Activated T-cell treated with anti-CD3 and anti-CD28 coated beads for 4 hours (primary cell): ENCODE measurements at regions not wholly inside any gene's neighbourhood (a gene's known extent, or its start where the extent isn't known, plus 50 kb on each side); places are given as distances from the start of the nearest gene placed in this dataset.

Source experiments
- DNase-seq: peaks from one replicate; pipeline ENCODE4 v3.0.0-alpha.2; 2020

GRCh38 chr13:109880371-109881346 lies 94.3 kb upstream of the IRS2 start:
- no peak for DNase-seq

GRCh38 chr13:109879338-109879737 lies 93.0 kb upstream of the IRS2 start:
- DNase-seq, result no peak

GRCh38 chr13:109877809-109878208 lies 91.4 kb upstream of the IRS2 start:
- DNase-seq, result no peak

- no peak for DNase-seq
Measured at GRCh38 chr13:109875746-109876145, 89.4 kb upstream of the IRS2 start.

GRCh38 chr13:109874484-109875454 lies 88.4 kb upstream of the IRS2 start:
- no peak for DNase-seq

GRCh38 chr13:109873351-109874123 lies 87.2 kb upstream of the IRS2 start:
- DNase-seq, result no peak

- DNase-seq, result no peak
Measured at GRCh38 chr13:109872864-109873263, 86.5 kb upstream of the IRS2 start.

- DNase-seq, result no peak
Measured at GRCh38 chr13:109870696-109871370, 84.5 kb upstream of the IRS2 start.

GRCh38 chr13:109870274-109870673 lies 83.9 kb upstream of the IRS2 start:
- no peak for DNase-seq

GRCh38 chr13:109869312-109870237 lies 83.2 kb upstream of the IRS2 start:
- peak; percentile 1 for DNase-seq

GRCh38 chr13:109868578-109869311 lies 82.4 kb upstream of the IRS2 start:
- DNase-seq, result no peak

GRCh38 chr13:109867766-109868165 lies 81.4 kb upstream of the IRS2 start:
- no peak for DNase-seq

- no peak for DNase-seq
Measured at GRCh38 chr13:109862627-109863026, 76.2 kb upstream of the IRS2 start.

- DNase-seq, result no peak
Measured at GRCh38 chr13:109859898-109860297, 73.5 kb upstream of the IRS2 start.

- DNase-seq, result no peak
Measured at GRCh38 chr13:109859216-109859835, 72.9 kb upstream of the IRS2 start.

GRCh38 chr13:109858319-109858718 lies 71.9 kb upstream of the IRS2 start:
- no peak for DNase-seq

GRCh38 chr13:109857803-109858202 lies 71.4 kb upstream of the IRS2 start:
- no peak for DNase-seq

- no peak for DNase-seq
Measured at GRCh38 chr13:109857325-109857724, 70.9 kb upstream of the IRS2 start.

GRCh38 chr13:109856350-109856749 lies 70.0 kb upstream of the IRS2 start:
- no peak for DNase-seq

GRCh38 chr13:109853153-109853552 lies 66.8 kb upstream of the IRS2 start:
- no peak for DNase-seq
